ENCODE measurements at regions not wholly inside any gene's neighbourhood (a gene's known extent, or its start where the extent isn't known, plus 50 kb on each side); places are given as distances from the start of the nearest gene placed in this dataset.

DNA sequence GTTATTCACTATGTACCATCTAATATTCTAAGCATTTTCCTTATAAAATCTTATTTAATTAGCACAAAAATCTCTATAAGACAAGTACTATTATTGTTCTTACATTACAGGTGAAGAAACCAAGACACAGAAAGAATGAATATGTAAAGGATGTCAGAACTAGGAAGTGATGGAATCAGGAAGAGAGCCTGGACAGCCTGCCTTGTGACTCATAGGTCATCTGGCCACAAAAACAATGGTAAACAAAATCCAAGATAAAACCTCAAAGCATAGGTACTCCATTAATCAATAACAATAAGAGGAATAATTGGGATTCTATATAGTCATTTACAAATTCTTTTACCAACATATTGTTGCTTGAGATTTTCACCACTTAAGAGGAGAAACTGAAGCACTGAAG lies 505.4 kb upstream of the PIK3C3 start:
- no peak for FAIRE-seq

DNA sequence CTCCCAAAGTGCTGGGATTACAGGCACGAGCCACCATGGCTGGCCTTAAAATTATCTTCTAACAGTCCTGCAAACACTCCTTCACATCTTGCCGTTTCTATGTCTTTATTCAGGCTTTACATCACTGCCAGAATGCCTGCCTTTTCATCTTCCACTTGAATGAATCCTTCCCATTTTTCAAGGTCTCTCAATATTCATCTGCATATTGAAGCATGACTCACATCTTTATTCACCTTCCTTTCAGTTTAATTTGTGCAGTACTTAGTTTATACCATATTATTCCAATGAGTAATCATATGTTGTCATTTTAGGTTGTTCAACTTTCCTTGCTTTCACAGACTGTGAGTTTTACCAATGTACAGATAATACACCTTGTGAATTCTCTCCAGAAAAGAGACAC lies 510.1 kb upstream of the PIK3C3 start:
- FAIRE-seq = no peak

DNA sequence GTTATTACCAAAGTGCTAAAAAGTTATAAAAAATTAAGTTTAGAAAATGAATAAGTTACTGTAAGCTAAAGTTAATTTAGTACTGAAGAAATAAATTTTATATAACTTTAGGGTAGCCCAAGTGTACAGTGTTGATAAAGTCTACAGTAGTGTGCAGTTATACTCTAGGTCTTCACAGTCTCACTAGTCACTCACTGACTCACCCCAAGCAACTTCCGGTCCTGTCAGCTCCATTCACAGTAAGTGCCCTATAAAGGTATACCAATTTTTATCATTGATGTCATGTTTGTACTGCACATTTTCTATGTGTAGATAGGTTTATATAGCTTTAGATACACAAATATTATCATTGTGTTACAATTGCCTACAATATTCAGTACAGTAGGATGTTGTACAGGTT lies 518.3 kb upstream of the PIK3C3 start:
- no peak for FAIRE-seq

GRCh38 chr18:41418598-41418997 lies 536.4 kb upstream of the PIK3C3 start:
- FAIRE-seq = no peak

DNA sequence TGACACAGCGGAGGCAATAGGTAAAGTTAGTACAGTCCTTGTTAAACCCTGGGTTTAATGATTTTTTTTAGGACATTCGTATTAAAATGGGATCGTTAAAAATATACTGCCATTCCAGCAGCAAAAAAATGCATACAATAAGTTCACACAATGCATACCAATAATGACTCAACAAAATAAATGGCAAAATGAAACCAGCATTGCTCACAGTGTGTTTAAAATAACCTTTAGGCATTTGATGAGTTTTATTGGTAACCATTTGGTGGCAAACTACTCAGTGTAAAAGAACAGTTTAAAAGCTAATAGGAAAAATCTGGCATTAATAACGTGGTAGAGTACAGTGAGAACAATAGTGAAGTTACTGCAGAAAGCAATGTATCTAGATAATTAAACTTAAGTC lies 539.0 kb upstream of the PIK3C3 start:
- no peak for FAIRE-seq

DNA sequence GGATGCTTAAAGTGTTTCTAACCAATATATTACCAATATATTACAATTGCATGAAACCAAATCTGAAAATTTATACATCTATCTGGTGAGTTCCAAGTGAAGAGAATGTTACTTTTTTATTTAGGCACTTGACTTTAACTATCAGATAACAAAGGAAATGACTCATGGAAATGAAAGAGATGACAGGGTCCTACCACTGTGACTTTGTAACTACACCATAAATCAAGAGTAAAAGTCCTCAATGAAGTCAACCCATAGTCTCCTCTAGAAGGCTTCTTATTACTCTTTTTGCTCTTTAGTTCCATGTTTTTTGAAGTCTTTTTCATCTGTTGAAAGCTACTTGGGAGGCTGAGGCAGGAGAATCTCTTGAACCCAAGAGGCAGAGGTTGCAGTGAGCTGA lies 545.0 kb upstream of the PIK3C3 start:
- no peak for FAIRE-seq

GRCh38 chr18:41406834-41407233 lies 548.2 kb upstream of the PIK3C3 start:
- no peak for FAIRE-seq

DNA sequence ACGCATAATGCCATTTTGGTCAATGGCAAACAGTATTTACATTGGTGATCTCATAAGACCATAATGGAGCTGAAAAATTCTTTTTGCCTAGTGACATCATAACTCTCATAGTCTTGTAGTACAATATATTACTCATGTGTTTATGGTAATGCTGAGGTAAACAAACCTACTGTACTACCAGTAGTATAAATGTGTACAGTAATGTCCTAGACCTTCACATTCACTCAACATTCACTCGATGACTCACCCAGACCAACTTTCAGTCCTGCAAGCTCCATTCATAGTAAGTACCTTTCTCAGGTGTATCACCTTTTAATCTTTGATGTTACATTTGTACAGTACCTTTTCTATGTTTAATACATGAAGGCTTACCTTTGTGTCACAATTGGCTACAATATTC lies 558.2 kb upstream of the PIK3C3 start:
- FAIRE-seq = no peak

DNA sequence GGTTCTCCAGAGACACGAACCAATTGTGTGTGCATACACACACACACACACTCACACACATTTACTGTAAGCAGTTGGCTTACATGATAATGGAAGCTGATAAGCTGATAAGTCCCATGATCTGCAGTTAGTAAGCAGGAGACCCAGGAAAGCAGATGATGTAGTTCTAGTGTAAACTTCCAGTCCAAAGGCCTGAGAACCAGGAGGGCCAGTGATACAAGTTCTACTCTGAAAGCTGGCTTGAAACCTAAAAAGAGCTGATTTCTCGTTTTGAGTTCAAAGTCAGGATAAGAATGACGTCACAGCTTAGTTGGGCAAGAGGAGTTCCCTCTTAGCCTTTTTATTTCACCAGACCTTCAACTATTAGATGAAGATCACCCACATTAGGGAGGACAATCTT lies 558.8 kb upstream of the PIK3C3 start:
- FAIRE-seq = no peak

DNA sequence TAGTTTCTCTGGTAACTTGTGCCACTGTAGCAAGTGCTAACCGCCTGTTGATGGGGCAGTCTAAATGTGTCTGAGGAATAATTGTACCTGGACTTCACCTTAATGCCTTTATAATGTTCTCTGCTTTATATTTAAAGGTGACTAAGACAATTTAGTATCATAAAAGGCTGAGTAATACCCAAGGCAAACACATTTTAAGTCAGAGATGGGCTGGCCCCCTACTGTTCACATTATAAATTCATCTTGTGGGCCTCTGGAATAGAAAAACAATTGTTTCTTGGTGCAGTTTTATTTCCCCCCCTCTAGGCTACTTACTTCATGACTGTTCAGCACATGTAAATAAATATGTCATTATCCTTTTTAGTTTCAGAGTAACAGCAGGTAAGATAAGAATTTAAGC lies 559.3 kb upstream of the PIK3C3 start:
- FAIRE-seq = no peak

DNA sequence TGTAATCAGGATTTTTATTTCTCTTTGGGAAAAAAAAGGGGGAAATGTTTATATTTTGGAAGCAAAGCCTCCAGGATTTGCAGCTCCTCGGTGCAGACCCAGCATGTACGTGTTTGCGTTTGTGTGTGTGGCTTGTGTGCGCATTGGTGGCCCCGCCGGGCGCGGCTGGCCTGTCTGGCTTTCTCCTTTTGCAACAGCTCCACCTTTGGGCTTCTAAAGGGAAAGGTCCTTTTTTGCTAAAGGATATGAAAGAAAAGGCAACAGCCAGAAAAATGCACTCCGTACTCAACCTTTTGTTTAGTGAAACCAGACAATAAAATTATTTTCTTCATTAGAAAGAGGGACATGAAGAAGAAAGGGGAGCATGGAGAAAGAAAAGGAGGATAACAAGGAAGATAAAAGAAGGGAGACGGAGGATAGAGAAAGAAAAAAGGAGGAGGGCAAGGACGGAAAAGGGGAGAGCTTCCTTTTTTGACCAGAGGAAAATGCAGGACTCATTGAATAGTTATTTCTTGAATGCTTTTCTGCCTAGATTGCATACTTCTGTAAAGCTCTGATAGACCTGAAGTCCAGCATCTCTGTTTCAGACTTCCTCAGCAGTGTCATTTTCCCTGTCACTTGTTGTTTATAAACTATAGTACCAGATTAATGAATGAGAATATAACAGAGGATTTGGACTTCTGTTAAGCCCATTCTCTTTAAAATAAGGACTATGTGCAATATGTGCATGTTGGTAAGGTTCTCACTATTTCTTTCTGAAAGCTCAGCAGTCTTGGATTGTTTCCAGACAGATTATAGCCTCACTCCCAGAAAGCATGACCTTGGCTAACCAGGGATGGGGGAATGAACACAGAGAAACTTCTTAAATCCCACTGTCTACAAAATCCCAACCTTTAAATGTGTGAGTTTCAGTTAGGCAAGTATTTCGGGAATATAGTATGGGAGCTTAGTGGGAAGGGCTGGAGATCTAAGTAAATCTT lies 563.1 kb upstream of the PIK3C3 start:
- no peak for FAIRE-seq

DNA sequence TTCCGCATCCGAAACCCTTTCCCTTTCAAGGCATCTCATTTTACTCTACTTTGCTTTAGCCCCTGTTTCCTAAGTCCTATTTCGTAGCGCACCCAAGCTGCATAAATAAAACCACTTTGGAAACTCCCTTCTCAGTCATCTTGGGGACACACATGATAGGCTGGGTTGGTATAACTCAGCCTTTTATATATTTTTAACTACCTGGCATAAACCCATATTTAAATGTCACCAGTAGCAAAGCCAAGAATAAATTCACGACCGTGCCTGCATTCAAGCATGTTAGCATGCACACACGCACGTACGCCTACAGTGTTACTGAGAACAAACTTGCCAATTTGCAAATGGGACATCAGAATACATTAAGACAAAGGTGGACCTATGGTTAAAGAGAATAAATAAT lies 564.7 kb upstream of the PIK3C3 start:
- no peak for FAIRE-seq

GRCh38 chr18:41378598-41378997 lies 576.4 kb upstream of the PIK3C3 start:
- FAIRE-seq = no peak

GRCh38 chr18:41373612-41374011 lies 581.4 kb upstream of the PIK3C3 start:
- no peak for FAIRE-seq

DNA sequence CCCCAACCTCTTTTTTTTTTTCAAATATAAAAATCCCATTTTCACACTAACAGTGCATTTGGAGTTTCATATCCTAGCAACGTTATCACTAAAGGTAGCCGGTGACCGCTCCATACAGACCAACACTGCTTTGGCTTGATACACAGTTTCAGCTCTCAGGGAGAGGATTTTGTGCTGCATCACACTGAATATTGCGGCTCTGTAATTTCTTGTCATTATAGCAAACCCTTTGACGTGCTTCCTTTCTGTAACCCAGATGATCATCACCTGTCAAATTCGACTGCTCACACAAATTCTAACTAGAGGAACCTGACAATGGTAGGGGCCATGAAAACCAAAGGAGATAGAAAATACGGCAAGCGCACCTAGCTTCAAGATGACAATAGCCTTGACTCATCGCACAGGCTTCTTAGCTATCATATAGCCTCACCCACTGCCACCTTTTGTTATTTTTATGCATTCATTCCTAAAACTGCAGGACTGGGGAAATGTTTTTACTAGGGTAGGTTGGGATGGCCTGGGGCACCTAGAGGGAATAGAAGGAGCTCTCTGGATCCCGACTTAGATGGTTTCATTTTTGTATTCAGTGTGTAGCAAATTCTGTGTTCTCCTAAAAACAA lies 582.9 kb upstream of the PIK3C3 start:
- no peak for FAIRE-seq

GRCh38 chr18:41371156-41372045 lies 583.6 kb upstream of the PIK3C3 start:
- no peak for FAIRE-seq

DNA sequence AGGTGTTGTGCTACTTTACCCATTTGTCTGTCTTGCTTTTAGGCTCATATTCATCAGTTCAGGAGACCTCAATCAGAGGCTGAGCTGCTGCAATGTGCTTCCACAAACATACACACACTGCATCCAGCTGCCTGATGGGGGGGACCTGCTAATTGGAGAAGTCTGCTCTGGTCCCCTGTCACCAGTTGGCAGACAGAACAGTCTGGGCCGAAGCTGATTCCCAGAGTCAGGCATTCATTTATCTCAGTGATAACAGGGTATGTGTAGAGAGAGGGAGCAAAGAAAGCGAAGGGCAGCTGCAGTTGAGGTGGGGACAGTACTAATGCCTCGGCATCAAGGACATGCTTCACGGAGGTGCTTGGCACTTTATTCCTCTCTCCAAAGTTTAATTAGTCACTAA lies 584.3 kb upstream of the PIK3C3 start:
- FAIRE-seq = no peak

- FAIRE-seq = no peak
Observed at GRCh38 chr18:41357708-41358107, 597.3 kb upstream of the PIK3C3 start.

- no peak for FAIRE-seq
Observed at GRCh38 chr18:41353777-41354528, 601.1 kb upstream of the PIK3C3 start.

DNA sequence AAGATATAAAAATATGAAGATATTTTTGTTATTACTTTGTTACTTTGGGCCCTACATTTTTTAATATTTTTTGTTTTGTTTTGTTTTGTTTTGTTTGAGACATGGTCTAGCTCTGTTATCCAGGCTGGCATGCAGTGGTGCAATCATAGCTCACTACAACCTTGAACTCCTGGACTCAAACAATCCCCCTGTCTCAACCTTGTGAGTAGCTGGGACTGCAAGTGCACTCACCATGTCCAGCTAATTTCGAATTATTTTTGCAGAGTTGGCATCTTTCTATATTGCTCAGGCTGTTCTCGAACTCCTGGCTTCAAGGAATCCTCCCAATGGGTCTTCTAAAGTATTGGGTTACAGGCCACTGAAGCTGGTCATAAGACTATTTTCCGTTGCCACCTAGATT lies 603.6 kb upstream of the PIK3C3 start:
- no peak for FAIRE-seq

GRCh38 chr18:41347057-41347456 lies 608.0 kb upstream of the PIK3C3 start:
- FAIRE-seq = no peak

DNA sequence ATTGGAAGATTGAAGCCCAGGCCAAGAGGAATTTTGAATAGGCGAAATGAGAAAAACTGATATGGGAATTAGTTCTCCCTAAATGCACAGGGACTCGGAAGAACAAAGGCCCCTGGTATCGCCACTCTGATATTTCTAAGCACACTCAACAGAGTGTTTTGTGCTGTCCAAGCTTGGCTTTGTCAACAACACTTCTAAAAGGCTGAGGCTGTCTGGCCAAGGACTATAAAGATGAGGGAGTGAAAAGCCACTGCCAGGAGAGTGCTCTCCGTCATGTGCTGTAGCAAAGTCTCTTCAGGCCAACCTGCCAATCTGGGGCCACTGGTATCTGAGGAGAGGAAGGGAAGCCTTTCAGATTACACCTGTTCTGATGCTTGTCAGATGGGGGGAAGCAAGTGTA lies 611.2 kb upstream of the PIK3C3 start:
- FAIRE-seq = no peak

GRCh38 chr18:41338341-41338740 lies 616.7 kb upstream of the PIK3C3 start:
- FAIRE-seq = no peak

Measured in TTC549 (cell line).